NOMO-1 treated with dmso at 0.1 percent for 144 hours (cell line): ENCODE measurements at regions not wholly inside any gene's neighbourhood (a gene's known extent, or its start where the extent isn't known, plus 50 kb on each side); places are given as distances from the start of the nearest gene placed in this dataset.
A peak's percentile ranks its signal among the peaks of the same experiment; 100 is the strongest.
"Not testable (repeated sequence)": the region's sequence is repeated elsewhere in the genome, so short reads cannot be mapped to it uniquely, and the experiment has no call there.

Source experiments
- DNase-seq: peaks from one replicate; lab custom pipeline; 2025; ENCODE audit not compliant: unreplicated experiment; lab: John Stamatoyannopoulos, UW

DNA sequence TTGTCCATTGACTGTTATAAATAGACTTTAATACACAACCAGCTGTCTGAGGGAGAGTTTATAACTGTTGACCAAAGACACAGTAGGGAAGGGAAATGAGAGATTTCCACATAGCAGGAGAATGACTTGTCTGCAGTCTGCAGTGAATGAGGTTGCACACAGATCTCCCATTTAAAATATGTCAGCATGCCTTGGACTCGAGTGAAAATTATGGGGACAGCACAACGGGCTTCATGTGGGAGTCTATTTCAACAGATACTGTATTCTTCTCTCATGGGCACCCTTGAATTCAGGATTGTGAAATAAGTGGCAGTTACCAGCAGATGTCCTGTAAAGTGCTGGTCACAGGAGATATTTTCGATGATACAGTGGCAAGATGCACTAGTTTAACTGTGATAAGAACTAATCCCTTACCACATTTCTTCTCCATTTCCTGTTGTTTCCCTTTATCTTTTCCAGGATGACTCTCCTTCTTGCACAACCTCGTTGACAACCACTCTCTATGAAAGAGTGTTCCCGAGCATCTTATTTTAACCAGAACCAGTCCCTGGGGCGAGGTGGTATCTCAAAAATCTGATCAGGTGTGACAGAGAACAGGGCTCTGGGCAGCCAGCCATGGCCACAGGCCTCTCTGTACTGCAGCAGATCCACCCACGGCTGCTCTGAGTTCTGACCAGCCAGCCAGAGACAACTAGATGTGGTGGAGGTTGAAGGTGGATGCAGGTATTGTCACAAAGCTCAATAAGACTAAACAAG is 51.5 kb upstream of the MAP3K1 start:
- peak; percentile 32 for DNase-seq

- no peak for DNase-seq
Measured at GRCh38 chr5:56763182-56763581, 52.2 kb upstream of the MAP3K1 start.

DNA sequence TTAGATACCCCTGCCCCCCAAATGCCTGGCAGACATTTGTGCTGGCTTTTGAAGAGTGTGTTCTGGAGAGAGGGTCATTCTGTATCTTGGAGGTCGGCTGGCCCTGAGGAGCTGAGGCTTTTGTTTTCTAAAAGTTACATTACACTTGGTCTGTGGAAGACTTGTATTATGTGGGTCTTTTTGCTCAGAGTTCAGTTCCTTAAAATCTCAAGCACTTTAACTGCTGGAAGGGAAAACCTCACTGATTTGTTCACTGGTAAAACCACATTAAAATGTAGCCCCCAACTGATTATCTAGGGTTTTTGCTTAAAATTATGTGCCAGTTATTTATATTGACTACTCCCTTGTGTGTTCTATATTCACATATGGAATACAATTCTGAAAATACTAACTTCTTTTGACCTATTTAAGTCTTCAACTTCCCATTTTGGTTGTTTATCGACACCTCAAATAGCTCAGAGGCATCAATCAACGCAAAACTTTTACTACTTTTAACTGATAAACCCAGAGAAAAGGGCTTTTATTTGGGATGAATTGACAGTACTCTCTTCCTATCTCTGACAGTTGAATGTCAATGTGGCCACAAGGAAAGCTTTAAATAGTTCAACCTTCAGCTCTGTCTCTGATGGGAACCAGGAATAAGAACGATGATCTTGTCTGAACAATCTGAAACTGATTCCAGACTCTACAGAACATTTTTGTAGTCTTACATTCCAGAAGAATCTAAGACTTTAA is 54.0 kb upstream of the MAP3K1 start:
- peak; percentile 22 for DNase-seq

- DNase-seq = no peak
Measured at GRCh38 chr5:56760723-56761122, 54.6 kb upstream of the MAP3K1 start.

DNA sequence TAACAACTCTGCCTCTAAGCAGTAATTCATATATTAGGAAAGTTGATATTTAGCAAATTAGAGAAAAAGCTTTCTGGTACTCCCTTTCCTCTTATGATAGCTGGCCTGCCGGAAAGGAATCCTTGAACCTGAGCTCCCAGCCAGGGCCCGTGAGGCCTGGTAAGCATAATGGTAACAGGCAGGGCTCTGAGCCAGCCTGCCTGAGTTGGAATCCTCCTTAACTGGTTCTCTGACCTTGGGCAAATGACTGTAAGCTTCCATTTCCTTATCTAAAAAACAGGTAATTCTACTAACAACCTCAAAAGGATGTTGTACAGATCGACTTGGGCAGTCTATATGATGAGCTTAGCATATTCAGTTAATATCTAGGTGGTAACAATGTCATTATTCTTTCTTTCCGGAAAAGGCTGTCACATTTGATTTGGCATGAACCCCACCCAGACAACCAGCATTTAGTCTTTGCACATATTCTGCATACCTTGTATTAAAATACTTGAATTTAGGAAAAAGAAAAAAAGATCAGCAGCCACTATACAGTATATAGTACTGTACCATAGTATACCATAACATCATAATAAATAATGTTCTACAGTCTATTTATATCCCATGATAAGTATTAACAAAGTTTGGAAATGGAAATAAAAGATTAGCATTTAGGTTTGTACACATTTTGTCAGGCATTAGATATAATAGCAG is 55.7 kb upstream of the MAP3K1 start:
- DNase-seq = no peak

DNA sequence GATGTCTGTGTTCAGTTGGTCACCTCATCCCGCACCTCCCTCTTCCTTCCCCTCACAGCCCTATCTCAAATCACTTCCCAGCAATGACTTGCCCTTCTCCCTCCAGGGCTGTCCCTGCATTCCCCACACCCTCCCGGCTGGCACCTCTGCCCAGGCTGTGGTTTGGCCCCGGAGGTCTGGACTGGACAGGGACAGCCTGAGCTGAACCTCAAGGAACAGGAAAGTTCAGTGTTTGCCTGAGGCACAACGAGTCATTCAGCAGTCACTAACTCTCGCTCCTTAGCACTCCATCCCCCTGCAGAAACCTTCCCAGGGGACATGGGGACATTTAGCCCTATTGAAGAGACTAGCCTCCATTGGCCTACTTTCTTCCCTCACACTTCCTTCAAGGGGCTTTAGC is 58.3 kb upstream of the MAP3K1 start:
- DNase-seq = no peak

GRCh38 chr5:56755036-56755555 is 60.3 kb upstream of the MAP3K1 start:
- no peak for DNase-seq

- not testable (repeated sequence) for DNase-seq
Measured at GRCh38 chr5:56753588-56753987, 61.8 kb upstream of the MAP3K1 start.

GRCh38 chr5:56751572-56752313 is 63.6 kb upstream of the MAP3K1 start:
- no peak for DNase-seq

- DNase-seq = no peak
Measured at GRCh38 chr5:56749842-56750241, 65.5 kb upstream of the MAP3K1 start.

- no peak for DNase-seq
Measured at GRCh38 chr5:56746553-56747339, 68.6 kb upstream of the MAP3K1 start.

- DNase-seq = no peak
Measured at GRCh38 chr5:56745864-56746263, 69.5 kb upstream of the MAP3K1 start.

GRCh38 chr5:56740868-56741267 is 74.5 kb upstream of the MAP3K1 start:
- DNase-seq = no peak

DNA sequence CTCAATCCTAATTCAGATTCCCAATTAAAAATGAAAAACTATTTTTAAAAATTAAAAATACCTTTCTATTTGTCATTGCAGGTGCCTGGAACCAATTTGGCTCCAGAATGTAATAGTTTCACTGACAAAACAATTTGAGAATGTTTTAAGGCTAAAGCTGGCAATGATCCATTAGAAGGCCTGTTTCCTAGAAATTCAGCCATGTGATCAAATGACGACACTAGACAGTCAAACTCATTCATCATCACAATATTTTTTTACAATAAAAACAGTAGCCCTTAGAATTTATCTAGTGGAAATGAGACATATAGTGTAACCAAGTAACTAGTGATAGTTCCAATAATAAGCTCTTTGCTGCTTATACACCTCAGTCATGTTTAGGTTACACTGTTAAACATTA is 75.4 kb upstream of the MAP3K1 start:
- no peak for DNase-seq

- no peak for DNase-seq
Measured at GRCh38 chr5:56737951-56738606, 77.3 kb upstream of the MAP3K1 start.

GRCh38 chr5:56737002-56737621 is 78.2 kb upstream of the MAP3K1 start:
- peak; percentile 44 for DNase-seq

DNA sequence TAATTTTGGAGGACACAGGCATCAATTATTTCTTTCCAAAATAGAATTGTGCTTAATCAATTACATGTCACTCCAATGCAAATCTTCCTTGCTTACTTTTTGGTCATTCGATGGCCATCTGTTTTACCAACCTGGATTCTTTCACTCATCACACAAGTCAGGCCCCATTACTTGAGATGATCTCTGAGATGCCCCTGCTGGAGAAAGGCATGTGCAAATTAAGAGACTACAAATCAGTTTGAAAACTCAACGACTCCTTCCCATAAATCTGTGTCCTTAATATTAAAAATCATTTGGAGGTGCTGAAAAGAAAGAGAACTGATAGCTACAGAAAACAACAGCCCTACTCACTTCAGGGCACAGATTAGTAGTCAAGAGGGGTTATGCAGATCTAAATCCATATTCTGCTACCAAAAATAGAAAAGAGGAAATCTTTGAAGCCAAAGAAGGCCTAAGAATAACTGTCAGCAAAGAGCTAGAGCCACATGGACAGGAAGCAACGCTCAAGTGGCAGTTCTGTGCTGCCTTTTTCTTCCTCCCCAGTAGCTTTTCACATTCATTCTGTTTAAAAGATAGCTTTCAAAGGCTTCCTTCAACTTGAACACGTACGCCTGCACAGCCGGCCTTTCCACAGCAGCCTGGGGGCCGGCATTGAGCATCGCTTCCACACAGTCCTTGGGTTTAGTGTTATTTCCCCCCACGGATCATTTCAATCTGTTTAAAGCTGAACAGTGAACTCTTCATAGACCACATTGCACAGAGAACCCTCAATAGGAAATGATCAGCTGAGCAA is 79.3 kb upstream of the MAP3K1 start:
- peak; percentile 75 for DNase-seq

- DNase-seq = no peak
Measured at GRCh38 chr5:56734091-56734694, 81.2 kb upstream of the MAP3K1 start.
